GM12874 (cell line): ENCODE measurements at regions not wholly inside any gene's neighbourhood (a gene's known extent, or its start where the extent isn't known, plus 50 kb on each side); places are given as distances from the start of the nearest gene placed in this dataset.

Experiments used
- CTCF ChIP-seq: IDR thresholded peaks from 2 replicates; pipeline ENCODE4 v1.5.1; 2011; ENCODE audit warnings: low read depth, mild to moderate bottlenecking, control low read depth, low read length, moderate library complexity; ENCODE audit not compliant: insufficient read depth

GRCh38 chr4:123229286-123229685 lies 167.3 kb upstream of the SPRY1 start:
- TF ChIP-seq CTCF = no peak

- TF ChIP-seq CTCF = no peak
Measured at GRCh38 chr4:123230061-123230460, 166.5 kb upstream of the SPRY1 start.

DNA sequence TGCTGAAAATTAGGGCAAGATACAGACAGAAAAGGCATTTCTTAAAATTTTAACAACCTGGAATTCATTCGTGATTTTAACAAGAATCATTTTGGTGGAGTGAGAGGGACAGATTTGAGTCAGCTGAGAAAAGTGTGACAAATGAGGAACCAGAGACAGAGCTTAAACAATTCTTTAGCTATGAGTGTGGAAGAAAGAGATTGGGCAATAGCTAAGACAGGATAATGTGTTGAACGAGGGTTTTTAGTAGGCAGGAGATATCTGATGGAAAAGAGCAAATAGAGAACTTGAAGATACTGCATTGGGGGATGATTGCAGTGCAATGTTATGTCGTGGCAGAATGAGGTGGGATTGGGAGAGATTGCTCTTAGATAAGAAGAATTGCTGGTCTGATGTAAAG lies 164.2 kb upstream of the SPRY1 start:
- TF ChIP-seq CTCF = no peak

DNA sequence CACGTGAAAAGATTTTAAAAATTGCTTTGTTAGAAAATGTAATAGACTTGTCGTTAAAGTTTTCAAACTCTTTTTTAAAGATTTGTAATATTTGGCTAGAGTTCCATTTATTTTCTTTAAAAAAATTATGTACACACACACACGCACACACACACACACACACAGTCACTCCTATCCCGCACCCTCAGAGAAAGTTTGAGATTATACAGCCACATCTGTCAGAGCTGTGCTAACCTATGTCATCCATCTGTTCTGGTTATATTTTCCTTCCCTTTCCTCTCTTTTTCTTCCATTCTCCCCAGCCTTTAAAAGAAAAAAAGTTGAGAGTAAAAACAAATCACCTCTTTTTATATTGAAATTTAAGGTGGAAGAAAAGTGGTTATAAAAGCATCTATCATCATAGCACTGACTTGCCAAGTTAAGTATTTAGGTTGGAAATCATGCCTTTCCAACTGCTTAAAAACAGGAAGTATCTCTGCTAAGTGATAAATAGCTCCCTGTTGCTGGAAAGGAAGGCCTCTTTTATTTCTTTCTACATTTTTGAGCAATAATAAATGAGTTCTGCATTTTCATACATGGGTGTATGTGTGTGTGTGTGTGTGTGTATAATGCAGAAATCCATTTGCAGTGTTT lies 163.3 kb upstream of the SPRY1 start:
- TF ChIP-seq CTCF = no peak

- no peak for TF ChIP-seq CTCF
Measured at GRCh38 chr4:123234955-123235354, 161.6 kb upstream of the SPRY1 start.

- TF ChIP-seq CTCF = no peak
Measured at GRCh38 chr4:123235431-123235830, 161.2 kb upstream of the SPRY1 start.

DNA sequence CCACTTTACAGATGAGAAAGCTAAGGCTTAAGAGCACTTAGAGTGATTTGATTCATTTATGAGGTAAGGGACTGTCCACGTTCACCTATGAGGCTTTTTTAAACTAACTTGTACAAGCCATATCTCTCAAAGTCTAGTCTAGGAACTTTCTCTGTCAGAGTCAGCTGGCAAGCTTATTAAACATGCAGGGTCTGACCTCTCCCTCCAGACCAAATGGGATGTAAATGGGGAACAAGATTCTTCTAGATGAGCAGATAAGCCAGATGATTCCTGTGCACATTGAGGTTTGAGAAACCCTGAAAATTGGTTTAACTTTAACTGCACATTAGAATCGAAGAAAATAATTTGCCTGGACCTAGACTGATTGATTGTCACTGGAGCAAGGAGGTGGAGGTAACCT lies 160.0 kb upstream of the SPRY1 start:
- no peak for TF ChIP-seq CTCF
